ENCODE measurements at regions not wholly inside any gene's neighbourhood (a gene's known extent, or its start where the extent isn't known, plus 50 kb on each side); places are given as distances from the start of the nearest gene placed in this dataset.

GRCh38 chr18:55996717-55997116 is 408.7 kb upstream of the TCF4 start:
- Histone ChIP-seq H3K27ac (ENCODE audit: low read depth in 1 of 2, low read length in 1 of 2) (no peak overlapping the region), H3K36me3 (ENCODE audit: control insufficient read depth in 2 of 2, insufficient read depth in 2 of 2, low read length in 1 of 2) (no peaks in the 10 kb centered on the region), H3K9me3 (ENCODE audit: control insufficient read depth in 2 of 2, insufficient read depth in 1 of 2, low read length in 1 of 2) (no peaks in the 10 kb centered on the region), H3K27me3 (ENCODE audit: control insufficient read depth in 2 of 2, insufficient read depth in 1 of 2, low read length in 1 of 2) (no peaks in the 10 kb centered on the region), H3K4me1 (ENCODE audit: control insufficient read depth in 2 of 2, insufficient read depth in 2 of 2, low read length in 2 of 2) (peaks cover 4 to 12% of the 10 kb centered on the region in 2 donors), H3K4me3 (ENCODE audit: low read length in 2 of 2) (no peak overlapping the region)
- DNase-seq (ENCODE audit: low read depth in 6 of 9, low spot score in 9 of 9): no peak
- 91% methylated on average over 5 of the region's 5 CpGs for WGBS

- DNase-seq (ENCODE audit: low read depth in 6 of 9, low spot score in 9 of 9): no peak
- Histone ChIP-seq H3K36me3 (ENCODE audit: control insufficient read depth in 2 of 2, insufficient read depth in 2 of 2, low read length in 1 of 2) (no peaks in the 10 kb centered on the region), H3K9me3 (ENCODE audit: control insufficient read depth in 2 of 2, insufficient read depth in 1 of 2, low read length in 1 of 2) (no peaks in the 10 kb centered on the region), H3K27me3 (ENCODE audit: control insufficient read depth in 2 of 2, insufficient read depth in 1 of 2, low read length in 1 of 2) (no peaks in the 10 kb centered on the region), H3K4me3 (ENCODE audit: low read length in 2 of 2) (no peak overlapping the region), H3K27ac (ENCODE audit: low read depth in 1 of 2, low read length in 1 of 2) (no peak overlapping the region), H3K4me1 (ENCODE audit: control insufficient read depth in 2 of 2, insufficient read depth in 2 of 2, low read length in 2 of 2) (no peaks in the 10 kb centered on the region)
- WGBS: 97% methylated on average over 2 of the region's 2 CpGs
Measured at GRCh38 chr18:55990186-55990585, 402.2 kb upstream of the TCF4 start.

DNA sequence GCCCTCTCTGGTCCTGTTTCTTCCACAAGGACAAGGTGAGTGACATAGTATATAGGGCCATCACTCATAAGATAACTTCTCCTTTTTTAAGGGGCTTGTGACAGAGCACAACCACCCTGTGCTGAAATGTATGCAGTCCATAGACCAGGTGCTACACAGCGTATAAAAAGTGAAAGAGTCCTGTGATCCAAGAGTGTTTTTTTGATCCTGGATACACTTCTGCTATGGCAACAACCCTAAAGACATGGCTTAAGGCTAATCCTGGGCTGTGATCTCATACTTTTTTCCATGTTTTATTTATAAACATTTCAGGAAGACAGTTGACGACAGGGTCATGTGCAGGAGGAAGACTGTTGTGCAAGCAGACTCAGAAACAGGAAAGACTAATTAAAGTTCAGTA is 400.5 kb upstream of the TCF4 start:
- Histone ChIP-seq H3K27ac (ENCODE audit: low read depth in 1 of 2, low read length in 1 of 2) (no peak overlapping the region), H3K4me1 (ENCODE audit: control insufficient read depth in 2 of 2, insufficient read depth in 2 of 2, low read length in 2 of 2) (no peaks in the 10 kb centered on the region), H3K36me3 (ENCODE audit: control insufficient read depth in 2 of 2, insufficient read depth in 2 of 2, low read length in 1 of 2) (no peaks in the 10 kb centered on the region), H3K27me3 (ENCODE audit: control insufficient read depth in 2 of 2, insufficient read depth in 1 of 2, low read length in 1 of 2) (no peaks in the 10 kb centered on the region), H3K9me3 (ENCODE audit: control insufficient read depth in 2 of 2, insufficient read depth in 1 of 2, low read length in 1 of 2) (no peaks in the 10 kb centered on the region), H3K4me3 (ENCODE audit: low read length in 2 of 2) (no peak overlapping the region)
- 53% methylated on average over 2 of the region's 2 CpGs for WGBS
- DNase-seq (ENCODE audit: low read depth in 6 of 9, low spot score in 9 of 9): no peak

DNA sequence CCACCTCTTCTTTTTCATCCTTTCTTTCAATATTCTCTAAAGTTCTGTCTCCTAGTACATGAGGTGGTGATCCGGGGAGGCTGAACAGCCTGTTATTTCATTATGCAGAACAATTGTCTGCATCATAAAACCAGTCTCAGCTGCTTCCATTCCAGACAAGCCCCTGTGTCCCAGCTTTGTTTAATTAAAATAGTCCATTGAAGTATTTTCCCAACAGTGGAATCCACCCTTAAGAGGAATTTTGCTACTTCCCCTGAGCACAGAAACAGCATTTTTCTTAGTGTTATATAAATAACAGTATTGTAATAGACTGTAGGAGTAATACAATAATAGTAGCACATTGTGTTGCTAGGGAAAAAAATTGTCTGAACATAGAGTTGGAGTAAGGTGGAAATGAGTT is 395.4 kb upstream of the TCF4 start:
- Histone ChIP-seq H3K9me3 (ENCODE audit: control insufficient read depth in 2 of 2, insufficient read depth in 1 of 2, low read length in 1 of 2) (no peaks in the 10 kb centered on the region), H3K4me1 (ENCODE audit: control insufficient read depth in 2 of 2, insufficient read depth in 2 of 2, low read length in 2 of 2) (no peaks in the 10 kb centered on the region), H3K27me3 (ENCODE audit: control insufficient read depth in 2 of 2, insufficient read depth in 1 of 2, low read length in 1 of 2) (no peaks in the 10 kb centered on the region), H3K36me3 (ENCODE audit: control insufficient read depth in 2 of 2, insufficient read depth in 2 of 2, low read length in 1 of 2) (no peaks in the 10 kb centered on the region), H3K27ac (ENCODE audit: low read depth in 1 of 2, low read length in 1 of 2) (no peak overlapping the region), H3K4me3 (ENCODE audit: low read length in 2 of 2) (no peak overlapping the region)
- WGBS: 98% methylated on average over 1 of the region's 1 CpG
- no peak for DNase-seq (ENCODE audit: low read depth in 6 of 9, low spot score in 9 of 9)

GRCh38 chr18:55982992-55983391 is 395.0 kb upstream of the TCF4 start:
- Histone ChIP-seq H3K27ac (ENCODE audit: low read depth in 1 of 2, low read length in 1 of 2) (no peak overlapping the region), H3K9me3 (ENCODE audit: control insufficient read depth in 2 of 2, insufficient read depth in 1 of 2, low read length in 1 of 2) (no peaks in the 10 kb centered on the region), H3K27me3 (ENCODE audit: control insufficient read depth in 2 of 2, insufficient read depth in 1 of 2, low read length in 1 of 2) (no peaks in the 10 kb centered on the region), H3K36me3 (ENCODE audit: control insufficient read depth in 2 of 2, insufficient read depth in 2 of 2, low read length in 1 of 2) (no peaks in the 10 kb centered on the region), H3K4me1 (ENCODE audit: control insufficient read depth in 2 of 2, insufficient read depth in 2 of 2, low read length in 2 of 2) (no peaks in the 10 kb centered on the region), H3K4me3 (ENCODE audit: low read length in 2 of 2) (no peak overlapping the region)
- 88% methylated on average over 3 of the region's 3 CpGs for WGBS
- DNase-seq (ENCODE audit: low read depth in 6 of 9, low spot score in 9 of 9): no peak

- 91% methylated on average over 6 of the region's 6 CpGs for WGBS
- Histone ChIP-seq H3K9me3 (ENCODE audit: control insufficient read depth in 2 of 2, insufficient read depth in 1 of 2, low read length in 1 of 2) (no peaks in the 10 kb centered on the region), H3K27me3 (ENCODE audit: control insufficient read depth in 2 of 2, insufficient read depth in 1 of 2, low read length in 1 of 2) (no peaks in the 10 kb centered on the region), H3K4me3 (ENCODE audit: low read length in 2 of 2) (no peak overlapping the region), H3K27ac (ENCODE audit: low read depth in 1 of 2, low read length in 1 of 2) (no peak overlapping the region), H3K4me1 (ENCODE audit: control insufficient read depth in 2 of 2, insufficient read depth in 2 of 2, low read length in 2 of 2) (no peaks in the 10 kb centered on the region), H3K36me3 (ENCODE audit: control insufficient read depth in 2 of 2, insufficient read depth in 2 of 2, low read length in 1 of 2) (no peaks in the 10 kb centered on the region)
- no peak for DNase-seq (ENCODE audit: low read depth in 6 of 9, low spot score in 9 of 9)
Measured at GRCh38 chr18:55981712-55982475, 393.9 kb upstream of the TCF4 start.

GRCh38 chr18:55974521-55974920 is 386.5 kb upstream of the TCF4 start:
- WGBS: 95% methylated on average over 3 of the region's 3 CpGs
- DNase-seq (ENCODE audit: low read depth in 6 of 9, low spot score in 9 of 9): no peak
- Histone ChIP-seq H3K27ac (ENCODE audit: low read depth in 1 of 2, low read length in 1 of 2) (no peak overlapping the region), H3K27me3 (ENCODE audit: control insufficient read depth in 2 of 2, insufficient read depth in 1 of 2, low read length in 1 of 2) (no peaks in the 10 kb centered on the region), H3K4me3 (ENCODE audit: low read length in 2 of 2) (no peak overlapping the region), H3K9me3 (ENCODE audit: control insufficient read depth in 2 of 2, insufficient read depth in 1 of 2, low read length in 1 of 2) (no peaks in the 10 kb centered on the region), H3K36me3 (ENCODE audit: control insufficient read depth in 2 of 2, insufficient read depth in 2 of 2, low read length in 1 of 2) (no peaks in the 10 kb centered on the region), H3K4me1 (ENCODE audit: control insufficient read depth in 2 of 2, insufficient read depth in 2 of 2, low read length in 2 of 2) (peaks cover 0 to 4% of the 10 kb centered on the region in 2 donors)

- Histone ChIP-seq H3K27me3 (ENCODE audit: control insufficient read depth in 2 of 2, insufficient read depth in 1 of 2, low read length in 1 of 2) (no peaks in the 10 kb centered on the region), H3K36me3 (ENCODE audit: control insufficient read depth in 2 of 2, insufficient read depth in 2 of 2, low read length in 1 of 2) (no peaks in the 10 kb centered on the region), H3K4me3 (ENCODE audit: low read length in 2 of 2) (no peak overlapping the region), H3K9me3 (ENCODE audit: control insufficient read depth in 2 of 2, insufficient read depth in 1 of 2, low read length in 1 of 2) (no peaks in the 10 kb centered on the region), H3K4me1 (ENCODE audit: control insufficient read depth in 2 of 2, insufficient read depth in 2 of 2, low read length in 2 of 2) (peaks cover 0 to 4% of the 10 kb centered on the region in 2 donors), H3K27ac (ENCODE audit: low read depth in 1 of 2, low read length in 1 of 2) (no peak overlapping the region)
- no peak for DNase-seq (ENCODE audit: low read depth in 6 of 9, low spot score in 9 of 9)
- 98% methylated on average over 3 of the region's 3 CpGs for WGBS
Measured at GRCh38 chr18:55968550-55968949, 380.6 kb upstream of the TCF4 start.

GRCh38 chr18:55967019-55967418 is 379.0 kb upstream of the TCF4 start:
- Histone ChIP-seq H3K27me3 (ENCODE audit: control insufficient read depth in 2 of 2, insufficient read depth in 1 of 2, low read length in 1 of 2) (no peaks in the 10 kb centered on the region), H3K36me3 (ENCODE audit: control insufficient read depth in 2 of 2, insufficient read depth in 2 of 2, low read length in 1 of 2) (no peaks in the 10 kb centered on the region), H3K9me3 (ENCODE audit: control insufficient read depth in 2 of 2, insufficient read depth in 1 of 2, low read length in 1 of 2) (no peaks in the 10 kb centered on the region), H3K27ac (ENCODE audit: low read depth in 1 of 2, low read length in 1 of 2) (no peak overlapping the region), H3K4me3 (ENCODE audit: low read length in 2 of 2) (no peak overlapping the region), H3K4me1 (ENCODE audit: control insufficient read depth in 2 of 2, insufficient read depth in 2 of 2, low read length in 2 of 2) (peaks cover 0 to 4% of the 10 kb centered on the region in 2 donors)
- no peak for DNase-seq (ENCODE audit: low read depth in 6 of 9, low spot score in 9 of 9)
- WGBS: 97% methylated on average over 3 of the region's 3 CpGs
